K562 (cell line): ENCODE measurements at regions not wholly inside any gene's neighbourhood (a gene's known extent, or its start where the extent isn't known, plus 50 kb on each side); places are given as distances from the start of the nearest gene placed in this dataset.

Source experiments
- CHCHD3 ChIP-seq: fragments of 250-450 bp; sonication (Bioruptor Pico); IDR thresholded peaks from 2 replicates; pipeline ENCODE4 v2.1.2; 2022; ENCODE audit warnings: mild to moderate bottlenecking
- IRF2 ChIP-seq: sonication (generic); formaldehyde crosslinking; IDR thresholded peaks from 2 replicates; pipeline ENCODE4 v1.8.1; 2022; ENCODE audit warnings: mild to moderate bottlenecking, missing genetic modification reagents
- JUND ChIP-seq, 2 experiments: IDR thresholded peaks; 2 replicates in 1 of 2; 3 replicates in 1 of 2; pipeline ENCODE4 v1.6.1; 2011; ENCODE audit warnings: borderline replicate concordance in 2 of 2, low read depth in 2 of 2, low read length in 2 of 2, improper control_type of control experiment in 1 of 2, missing biosample characterization in 1 of 2, missing genetic modification characterization in 1 of 2, missing genetic modification reagents in 1 of 2
- KAT8 ChIP-seq: fragments of 450-650 bp; IDR thresholded peaks from 2 replicates; pipeline ENCODE4 v1.6.1; 2016; ENCODE audit warnings: low read depth, mild to moderate bottlenecking
- MCM3 ChIP-seq: fragments of 450-650 bp; IDR thresholded peaks from 2 replicates; pipeline ENCODE4 v1.6.1; 2016
- NFYB ChIP-seq: IDR thresholded peaks from 2 replicates; pipeline ENCODE4 v1.6.1; 2011; ENCODE audit warnings: mild to moderate bottlenecking, moderate library complexity; ENCODE audit not compliant: insufficient read length; ENCODE audit errors: extremely low read depth
- NR2F6 ChIP-seq: fragments of 450-650 bp; formaldehyde crosslinking; IDR thresholded peaks from 2 replicates; pipeline ENCODE4 v1.4.0; 2020; ENCODE audit warnings: mild to moderate bottlenecking
- REST ChIP-seq, 2 experiments: fragments of 450-650 bp; formaldehyde crosslinking in 1 of 2; IDR thresholded peaks; 2 replicates each; pipeline versions ENCODE4 v1.4.0 to v1.6.1; 2014 to 2020; ENCODE audit warnings: mild to moderate bottlenecking in 2 of 2, borderline replicate concordance in 1 of 2, low read depth in 1 of 2
- SMAD1 ChIP-seq: fragments of 150-350 bp; IDR thresholded peaks from 2 replicates; pipeline ENCODE4 v1.6.1; 2014; ENCODE audit warnings: low read length, low read depth; ENCODE audit not compliant: partially characterized antibody
- TAF15 ChIP-seq: fragments of 200-400 bp; formaldehyde crosslinking; IDR thresholded peaks from 2 replicates; pipeline ENCODE4 v1.6.1; 2017; ENCODE audit warnings: mild to moderate bottlenecking, low read depth, low read length, moderate library complexity
- ZNF134 ChIP-seq: fragments of 250-450 bp; sonication (Bioruptor Pico); conservative IDR thresholded peaks from 2 replicates; pipeline ENCODE4 v1.4.0; 2020
- ZZZ3 ChIP-seq: fragments of 450-650 bp; IDR thresholded peaks from 2 replicates; pipeline ENCODE4 v1.6.1; 2016; ENCODE audit warnings: antibody characterized with exemption, mild to moderate bottlenecking, moderate library complexity

GRCh38 chr6:156010-156409, 136.3 kb upstream of the DUSP22 start:
- TF ChIP-seq JUND (IDR thresholded peaks at IDR 0.05; ENCODE audit: borderline replicate concordance, low read depth, low read length) (no peak), JUND (tag; IDR thresholded peaks at IDR 0.05; ENCODE audit: borderline replicate concordance, low read depth, low read length) (no peak), NR2F6 (no peak), MCM3 (no peak), ZZZ3 (no peak), NFYB (no peak), SMAD1 (no peak), CHCHD3 (CRISPR knock-in tag) (no peak), TAF15 (no peak), REST (IDR thresholded peaks at IDR 0.05; ENCODE audit: borderline replicate concordance) (no peak), REST (CRISPR knock-in tag; IDR thresholded peaks at IDR 0.05; ENCODE audit: low read depth) (no peak), KAT8 (no peak), IRF2 (CRISPR knock-in tag) (no peak), ZNF134 (CRISPR knock-in tag) (no peak)
